HG02852 (cell line): ENCODE measurements at regions not wholly inside any gene's neighbourhood (a gene's known extent, or its start where the extent isn't known, plus 50 kb on each side); places are given as distances from the start of the nearest gene placed in this dataset.
"Not testable (repeated sequence)": the region's sequence is repeated elsewhere in the genome, so short reads cannot be mapped to it uniquely, and the experiment has no call there.

ENCODE experiments used
- ATAC-seq: cut with Tn5 transposase; IDR thresholded peaks from one replicate; pipeline ENCODE4 v1.9.1; 2021; ENCODE audit warnings: mild to moderate bottlenecking, moderate library complexity; ENCODE audit not compliant: unreplicated experiment

DNA sequence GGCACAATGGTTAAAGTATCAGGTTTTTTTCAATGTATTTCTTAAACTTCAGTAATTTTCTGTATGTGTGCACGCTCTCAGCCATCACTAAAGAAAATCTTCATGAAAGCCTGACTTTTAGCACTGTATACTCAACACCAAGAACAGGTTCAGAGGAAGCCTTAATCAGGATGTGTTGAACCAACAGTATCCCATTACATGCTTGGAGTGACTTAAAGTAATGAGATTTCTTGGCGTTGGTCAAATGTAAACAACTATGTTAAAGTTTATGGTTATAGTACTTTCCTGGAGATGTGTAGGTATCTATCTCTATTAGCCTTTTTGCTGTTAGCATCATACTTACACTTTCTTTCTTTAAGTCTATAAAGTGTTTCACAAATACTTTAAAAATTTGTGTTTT, 335.0 kb downstream of the CCER1 start:
- ATAC-seq: no peak

DNA sequence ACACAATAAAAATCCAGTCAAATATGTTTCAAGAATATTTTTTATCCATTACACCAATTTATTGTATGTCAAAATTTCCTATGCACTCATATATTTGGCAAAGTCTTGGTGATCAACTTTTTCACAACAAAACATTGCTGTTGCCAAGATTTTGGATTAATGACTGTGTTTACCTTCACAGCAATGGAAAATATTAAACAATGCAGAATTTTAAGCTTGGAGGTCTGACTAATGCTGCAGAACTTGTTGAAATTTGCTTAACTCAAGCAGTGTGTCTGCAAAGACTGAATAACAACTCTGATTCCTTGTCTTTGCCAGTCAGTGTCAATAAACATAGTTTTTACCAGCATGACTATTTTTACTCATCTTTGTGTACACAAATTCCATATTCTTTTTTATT, 336.4 kb downstream of the CCER1 start:
- no peak for ATAC-seq

GRCh38 chr12:90611891-90612290, 343.1 kb downstream of the CCER1 start:
- ATAC-seq: no peak

DNA sequence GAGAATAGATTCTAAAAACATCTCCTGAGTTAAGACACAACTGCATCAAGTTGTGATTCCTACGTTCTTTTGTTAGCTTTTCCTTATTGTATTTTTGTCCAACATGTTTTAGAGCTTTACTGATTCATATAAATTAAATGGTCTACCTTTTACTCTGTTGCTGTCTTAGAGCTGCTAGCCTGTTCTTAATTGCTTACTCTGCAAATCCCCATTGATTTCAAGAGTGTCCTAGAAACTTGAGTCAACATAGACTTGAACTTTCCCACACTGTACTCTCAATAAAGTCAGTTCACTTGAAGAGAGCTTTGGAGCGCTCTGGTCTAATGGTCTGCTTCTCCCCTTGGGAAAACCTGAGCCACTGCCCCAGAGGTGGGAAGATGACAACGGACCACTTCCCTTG, 343.9 kb downstream of the CCER1 start:
- no peak for ATAC-seq

GRCh38 chr12:90593596-90594295, 361.2 kb downstream of the CCER1 start:
- no peak for ATAC-seq

DNA sequence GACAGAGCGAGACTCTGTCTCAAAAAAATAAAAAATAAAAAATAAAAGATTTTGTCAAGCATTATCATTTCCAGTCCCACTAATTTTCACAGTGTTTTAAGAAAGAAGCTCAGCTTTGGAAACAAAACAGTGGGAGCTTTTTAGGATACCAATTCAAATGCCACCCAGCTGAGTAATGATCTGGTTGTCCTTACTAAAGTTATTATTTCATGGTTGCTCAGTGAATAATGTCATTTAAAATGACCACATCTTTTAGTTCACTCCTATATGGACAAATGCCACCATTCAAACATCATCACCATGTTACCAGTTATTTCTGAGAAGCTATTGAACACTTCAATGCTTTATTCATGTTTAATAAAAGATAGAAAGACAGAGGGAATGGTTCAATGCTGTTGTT, 365.0 kb downstream of the CCER1 start:
- no peak for ATAC-seq

GRCh38 chr12:90585640-90586304, 369.2 kb downstream of the CCER1 start:
- ATAC-seq: no peak

- ATAC-seq: no peak
Measured at GRCh38 chr12:90576707-90577106, 378.3 kb downstream of the CCER1 start.

- ATAC-seq: no peak
Measured at GRCh38 chr12:90575995-90576394, 379.0 kb downstream of the CCER1 start.

DNA sequence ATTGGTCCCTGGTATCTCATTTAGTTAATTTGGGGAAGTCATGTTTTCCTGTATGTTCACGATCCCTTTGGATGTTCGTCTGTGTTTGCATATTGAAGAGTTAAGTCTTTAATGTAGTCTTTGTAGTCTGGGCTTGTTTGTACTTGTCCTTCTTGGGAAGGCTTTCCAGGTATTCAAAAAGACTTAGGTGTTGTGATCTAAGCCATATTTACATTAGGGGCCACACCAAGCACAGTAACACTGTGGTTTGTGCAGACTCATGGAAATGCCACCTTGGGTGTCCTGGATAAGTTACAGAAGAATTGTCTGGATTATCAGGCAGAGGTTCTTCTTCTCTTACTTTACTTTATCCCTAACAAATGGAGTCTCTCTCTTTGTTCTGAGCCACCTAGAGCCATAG, 380.3 kb downstream of the CCER1 start:
- ATAC-seq: no peak

GRCh38 chr12:90572778-90573177, 382.2 kb downstream of the CCER1 start:
- ATAC-seq: no peak

DNA sequence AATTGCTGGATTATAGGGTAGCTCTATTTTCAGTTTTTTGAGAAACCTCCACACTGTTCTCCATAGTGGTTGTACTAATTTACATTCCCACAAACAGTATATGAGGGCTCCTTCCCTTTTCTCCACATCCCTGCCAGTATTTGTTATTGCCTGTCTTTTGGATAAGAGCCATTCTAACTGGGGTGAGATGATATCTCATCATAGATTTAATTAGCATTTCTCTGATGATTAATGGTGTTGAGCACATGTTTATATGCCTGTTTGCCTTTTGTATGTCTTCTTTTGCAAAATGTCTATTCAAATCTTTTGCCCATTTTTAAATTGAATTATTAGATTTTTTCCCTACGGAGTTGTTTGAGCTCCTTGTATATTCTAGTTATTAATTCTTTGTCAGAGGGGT, 385.3 kb downstream of the CCER1 start:
- ATAC-seq: no peak

DNA sequence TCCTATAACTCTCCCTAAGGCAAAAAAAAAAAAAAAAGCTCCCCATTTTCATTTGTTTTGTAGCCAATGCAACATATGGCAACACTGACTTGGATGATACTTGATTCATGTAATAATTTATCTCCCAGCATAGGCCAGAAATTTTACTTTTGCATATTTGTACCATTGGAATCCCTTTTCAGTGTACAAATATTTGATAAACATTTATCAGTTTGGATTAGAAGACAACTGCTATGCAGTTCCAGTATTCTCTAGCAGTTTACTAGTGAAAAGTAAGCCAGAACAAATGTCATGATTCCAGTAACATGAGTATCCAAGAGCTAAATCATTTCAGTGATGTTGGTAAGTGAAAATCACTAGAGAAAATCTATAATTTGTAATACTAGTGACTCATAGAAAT, 392.3 kb downstream of the CCER1 start:
- ATAC-seq: no peak

DNA sequence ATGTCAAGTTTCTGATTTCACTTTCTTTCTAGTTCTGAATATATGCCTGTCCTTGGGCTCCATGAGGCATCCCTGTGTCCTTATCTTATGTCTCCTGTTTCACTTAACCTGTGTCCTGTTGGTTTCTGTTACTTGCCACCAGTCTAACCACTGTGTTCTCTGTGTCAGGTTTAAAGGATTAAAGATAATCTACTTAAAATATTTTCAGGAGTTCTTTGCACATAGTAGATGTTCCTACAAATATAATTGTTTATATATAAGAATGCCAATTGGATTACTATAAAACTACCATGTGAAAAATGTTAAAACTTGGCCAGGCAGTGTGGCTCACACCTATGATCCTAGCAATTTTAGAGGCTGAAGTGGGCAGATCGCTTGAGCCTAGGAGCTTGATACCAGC, 406.4 kb downstream of the CCER1 start:
- ATAC-seq: no peak

DNA sequence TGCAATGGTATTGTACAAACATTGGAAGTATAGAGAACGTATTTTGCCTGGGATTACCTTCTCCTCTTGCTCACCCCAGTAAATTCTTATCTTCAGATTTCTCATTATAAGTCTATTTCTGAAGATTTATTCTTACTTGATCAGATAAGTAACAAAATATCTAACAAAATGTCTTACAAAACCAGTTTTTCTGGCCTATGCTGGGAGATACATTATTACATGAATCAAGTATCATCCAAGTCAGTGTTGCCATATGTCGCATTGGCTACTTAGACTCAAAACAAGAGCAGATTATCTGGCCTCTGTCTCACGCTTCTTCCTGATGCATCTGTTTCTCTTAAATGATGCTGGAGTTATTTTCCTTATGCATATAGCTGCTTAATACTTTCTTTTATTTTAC, 408.5 kb downstream of the CCER1 start:
- ATAC-seq: no peak

GRCh38 chr12:90543841-90544240, 411.1 kb downstream of the CCER1 start:
- ATAC-seq: no peak

DNA sequence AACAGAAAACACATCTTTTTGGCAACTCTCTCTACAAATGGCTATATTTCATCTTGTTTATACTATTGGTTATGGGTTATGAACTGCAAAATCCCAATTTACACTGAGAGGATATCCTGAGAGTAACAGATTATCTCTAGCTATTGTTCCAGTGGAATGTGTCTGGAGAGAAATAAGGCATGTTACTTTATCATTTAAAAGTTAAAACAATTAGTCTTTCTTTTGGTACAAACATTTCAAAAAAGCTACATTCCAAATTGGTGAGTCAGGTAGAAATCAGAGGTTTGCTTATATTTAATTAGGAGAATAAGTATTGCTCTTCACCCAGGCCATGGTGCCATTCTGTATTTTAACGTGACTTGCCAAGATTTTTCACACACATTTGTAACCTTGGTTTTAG, 411.6 kb downstream of the CCER1 start:
- no peak for ATAC-seq

DNA sequence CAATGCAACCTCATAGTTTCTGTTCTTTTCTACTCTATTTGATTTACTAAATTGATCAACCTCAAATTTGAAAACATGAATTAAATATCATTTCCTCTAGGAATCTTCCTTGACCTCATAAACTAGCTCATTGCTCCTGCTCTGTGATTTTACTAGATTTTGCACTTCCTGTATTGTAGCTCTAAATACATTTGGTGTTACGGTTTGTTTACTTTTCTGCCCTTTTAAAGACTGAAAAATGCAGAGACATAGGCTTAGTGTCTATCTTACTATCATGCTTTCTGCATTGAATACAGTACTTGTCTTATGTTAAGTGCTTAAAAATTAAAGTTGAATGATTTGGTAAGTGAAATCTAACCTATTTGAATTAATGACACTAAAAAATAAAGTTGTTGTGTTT, 412.1 kb downstream of the CCER1 start:
- ATAC-seq: not testable (repeated sequence)

- ATAC-seq: not testable (repeated sequence)
Measured at GRCh38 chr12:90533828-90534227, 421.1 kb downstream of the CCER1 start.

DNA sequence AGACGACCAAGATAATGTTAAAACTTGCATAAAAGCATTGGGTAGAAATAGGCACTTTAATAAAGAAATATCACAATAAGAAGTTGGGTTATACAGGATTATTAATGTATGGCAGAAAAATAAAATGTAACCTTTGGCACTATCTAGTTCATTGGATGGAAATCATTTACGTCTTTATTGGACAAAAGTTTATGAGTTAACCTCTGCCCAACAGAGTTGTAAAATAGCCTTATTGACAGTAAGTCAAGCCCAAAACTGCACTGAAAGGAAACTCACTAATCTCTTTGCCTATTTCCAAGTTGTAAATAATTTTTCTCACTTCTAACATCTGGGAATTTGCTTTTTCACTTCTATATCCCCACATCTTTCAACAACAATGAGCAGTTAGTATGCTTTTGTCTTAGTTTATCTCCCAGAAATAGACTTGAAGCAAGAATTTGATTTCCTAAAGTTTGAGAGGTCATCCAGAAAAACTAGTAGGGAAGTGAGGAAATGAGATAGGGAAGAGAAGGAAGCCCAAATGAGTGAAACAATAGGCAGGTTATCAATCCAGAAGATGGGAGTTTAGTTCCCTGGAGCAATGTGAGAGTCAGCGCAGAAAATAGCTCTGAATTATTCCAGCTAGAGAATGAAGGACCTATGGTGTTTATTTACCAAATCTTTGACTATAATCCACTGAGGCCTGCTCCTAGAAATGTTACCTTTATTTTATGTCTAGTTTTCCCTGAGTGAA, 434.8 kb downstream of the CCER1 start:
- ATAC-seq: no peak

DNA sequence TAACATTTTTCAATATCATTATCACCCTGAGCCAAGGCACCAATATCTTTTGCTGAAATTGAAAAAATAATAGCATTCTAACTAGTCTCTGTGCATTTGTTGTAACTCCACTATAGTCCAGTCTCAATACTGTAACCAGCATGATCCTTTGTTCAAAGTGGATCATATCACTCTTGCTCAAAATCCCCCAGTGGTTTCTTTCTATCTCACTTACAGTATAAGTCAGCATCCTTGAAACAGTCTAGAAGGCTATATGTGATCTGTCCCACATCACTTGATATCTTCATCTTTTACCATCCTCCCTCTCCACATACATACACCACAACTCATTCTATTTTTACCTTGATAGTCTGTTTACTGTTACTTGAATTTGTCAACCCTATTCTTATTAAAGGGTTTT, 435.7 kb downstream of the CCER1 start:
- peak; percentile 66 for ATAC-seq
